Erythroblast (primary cell): ENCODE measurements at regions not wholly inside any gene's neighbourhood (a gene's known extent, or its start where the extent isn't known, plus 50 kb on each side); places are given as distances from the start of the nearest gene placed in this dataset.

Experiments
- GATA1 ChIP-seq: IDR thresholded peaks from 2 replicates; pipeline ENCODE4 v1.6.1; 2011; ENCODE audit warnings: low read depth, mild to moderate bottlenecking, control low read depth, low read length, moderate library complexity
- POLR2A ChIP-seq: IDR thresholded peaks from 2 replicates; pipeline ENCODE4 v1.6.1; 2011; ENCODE audit warnings: mild to moderate bottlenecking, low read length

- no peak for TF ChIP-seq POLR2A
- TF ChIP-seq GATA1, result no peak
These were observed 461.0 kb downstream of the GXYLT1 start for GRCh38 chr12:41683513-41684240.
